IPS DF 19.7 (cell line): ENCODE measurements at regions not wholly inside any gene's neighbourhood (a gene's known extent, or its start where the extent isn't known, plus 50 kb on each side); places are given as distances from the start of the nearest gene placed in this dataset.
A peak's percentile ranks its signal among the peaks of the same experiment; 100 is the strongest.
"Not testable (repeated sequence)": the region's sequence is repeated elsewhere in the genome, so short reads cannot be mapped to it uniquely, and the experiment has no call there.

Experiments used
- DNase-seq: peaks from one replicate; pipeline ENCODE4 v3.0.0-alpha.2; 2013; ENCODE audit warnings: low read depth, low spot score

DNA sequence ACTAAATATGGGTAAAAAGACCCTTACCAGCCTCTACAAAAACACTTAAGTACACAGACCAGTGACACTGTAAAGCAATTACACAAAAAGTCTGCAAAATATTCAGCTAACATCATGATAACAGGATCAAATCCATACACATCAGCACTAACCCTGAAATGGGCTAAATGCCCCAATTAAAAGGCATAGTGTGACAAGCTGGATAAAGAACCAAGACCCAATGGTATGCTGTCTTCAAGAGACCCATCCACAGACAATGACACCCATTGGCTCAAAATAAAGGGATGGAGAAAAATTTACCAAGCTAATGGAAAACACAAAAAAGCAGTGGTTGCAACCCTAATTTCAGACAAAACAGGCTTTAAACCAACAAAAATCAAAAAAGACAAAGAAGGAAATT lies 221.0 kb upstream of the ISL1 start:
- DNase-seq: no peak

DNA sequence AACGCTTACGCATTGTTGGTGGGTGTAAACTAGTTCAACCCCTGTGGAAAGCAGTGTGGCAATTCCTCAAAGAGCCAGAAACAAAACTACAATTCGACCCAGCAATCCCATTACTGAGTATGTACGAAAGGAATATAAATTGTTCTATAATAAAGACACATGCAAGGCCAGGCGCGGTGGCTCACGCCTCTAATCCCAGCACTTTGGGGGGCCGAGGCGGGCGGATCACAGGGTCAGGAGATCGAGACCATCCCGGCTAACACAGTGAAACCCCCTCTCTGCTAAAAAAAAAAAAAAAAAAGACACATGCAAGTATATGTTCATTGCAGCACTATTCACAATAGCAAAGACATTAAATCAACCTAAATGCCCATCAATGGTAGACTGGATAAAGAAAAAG lies 217.6 kb upstream of the ISL1 start:
- not testable (repeated sequence) for DNase-seq

DNA sequence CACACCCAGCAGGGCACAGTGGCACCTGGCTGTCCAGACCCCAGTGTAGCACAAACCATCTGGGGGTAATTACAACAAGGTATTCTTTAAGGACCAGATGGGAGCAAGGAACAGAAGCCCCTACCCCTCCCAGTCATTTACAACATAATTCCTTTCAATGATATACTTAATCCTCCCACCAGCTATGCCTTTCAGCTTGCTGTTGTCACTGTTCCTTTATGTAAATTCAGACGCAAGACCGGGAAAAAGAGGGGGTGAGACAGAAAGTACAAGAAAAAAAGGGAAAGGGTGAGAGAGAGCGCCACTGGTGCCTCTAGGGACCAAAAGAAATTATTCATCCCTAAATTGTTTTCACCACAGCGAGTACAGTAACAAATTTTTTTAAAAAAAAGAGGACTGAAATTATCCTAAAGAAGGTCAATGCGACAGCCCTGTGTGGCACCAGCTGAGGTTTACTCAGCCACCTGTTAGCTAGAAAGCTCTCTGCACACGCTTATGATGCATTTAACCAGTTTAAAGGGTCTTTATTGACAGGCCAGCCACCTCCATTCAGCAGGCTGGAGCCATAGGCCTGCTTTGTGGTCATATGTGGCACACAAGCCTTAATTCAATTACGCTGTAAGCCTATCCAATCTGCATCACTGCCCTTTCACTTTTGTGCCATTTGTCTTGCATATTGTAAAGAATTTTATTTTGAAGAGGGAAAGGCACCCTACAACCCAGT lies 210.2 kb upstream of the ISL1 start:
- peak; percentile 30 for DNase-seq

DNA sequence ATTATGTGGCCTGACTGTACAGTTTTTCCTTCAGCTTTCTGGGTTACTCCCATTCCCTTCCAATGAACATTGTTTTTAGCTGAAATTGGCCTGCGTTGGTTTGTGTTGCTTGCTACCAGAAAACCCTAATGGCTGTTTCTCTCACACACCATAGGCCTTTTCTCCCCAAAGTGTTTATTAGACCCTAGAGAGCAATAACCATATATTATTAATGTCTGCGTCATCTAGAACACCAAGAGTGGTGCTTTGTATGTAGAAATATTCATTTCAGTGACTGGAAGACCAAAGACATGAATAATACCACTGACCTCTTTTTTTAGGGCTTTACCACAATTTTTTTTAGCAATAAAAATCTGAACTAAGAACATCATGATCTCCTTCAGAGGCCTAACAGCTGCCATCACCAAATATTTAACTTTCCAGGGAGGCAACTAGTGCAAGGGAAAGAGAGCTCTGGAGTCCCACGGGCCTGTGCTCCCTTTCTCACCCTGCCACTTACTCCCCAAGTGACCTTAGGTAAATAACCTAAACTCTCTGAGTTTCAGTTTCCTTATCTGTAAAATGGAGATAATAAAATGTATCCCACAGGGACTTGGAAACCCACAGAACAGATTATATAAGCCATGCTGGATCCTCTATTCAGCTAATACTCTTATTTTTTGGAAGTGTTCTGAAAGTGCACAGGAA lies 201.9 kb upstream of the ISL1 start:
- DNase-seq: no peak

- DNase-seq: no peak
Observed at GRCh38 chr5:51185850-51186329, 197.4 kb upstream of the ISL1 start.

GRCh38 chr5:51188001-51188591 lies 195.2 kb upstream of the ISL1 start:
- no peak for DNase-seq

GRCh38 chr5:51194671-51195070 lies 188.6 kb upstream of the ISL1 start:
- DNase-seq: no peak

GRCh38 chr5:51201024-51201423 lies 182.2 kb upstream of the ISL1 start:
- DNase-seq: no peak

DNA sequence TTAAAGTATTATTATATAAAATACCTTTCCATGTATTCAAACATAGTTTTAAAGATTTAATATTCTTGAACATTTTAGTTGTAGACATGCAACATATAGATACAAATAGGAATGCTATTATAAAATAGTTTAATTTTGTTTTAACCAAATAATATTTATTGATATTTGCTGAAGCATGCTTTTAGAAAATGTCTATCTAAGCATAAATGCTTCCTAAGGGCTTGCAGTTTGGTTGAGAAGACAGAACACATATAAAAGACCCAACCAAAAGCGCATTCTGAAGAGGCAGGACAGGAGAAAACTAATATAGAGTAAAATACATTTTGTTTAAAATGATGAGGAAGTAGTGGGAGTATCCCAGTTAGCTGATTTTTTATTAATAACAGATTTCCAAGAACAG lies 181.5 kb upstream of the ISL1 start:
- DNase-seq: no peak

DNA sequence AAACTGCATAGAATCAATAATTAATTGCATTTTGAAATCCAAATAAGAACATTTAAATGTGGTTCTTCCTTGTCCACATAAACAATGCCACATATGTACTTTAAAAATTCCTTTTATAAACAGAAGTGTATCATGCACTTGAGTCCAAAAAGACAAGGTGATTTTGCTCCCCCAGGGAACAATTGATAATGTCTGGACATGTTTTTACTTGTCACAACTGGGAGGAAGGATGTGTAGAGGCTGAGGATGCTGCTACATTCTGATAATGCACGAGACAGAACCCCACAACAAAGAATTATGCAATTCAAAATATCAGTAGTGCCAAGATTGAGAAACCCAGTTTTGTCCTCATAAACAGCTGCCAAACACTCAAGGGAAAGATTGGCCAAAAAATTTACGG lies 181.1 kb upstream of the ISL1 start:
- no peak for DNase-seq

GRCh38 chr5:51203598-51203997 lies 179.7 kb upstream of the ISL1 start:
- DNase-seq: no peak

GRCh38 chr5:51208296-51208695 lies 175.0 kb upstream of the ISL1 start:
- no peak for DNase-seq

DNA sequence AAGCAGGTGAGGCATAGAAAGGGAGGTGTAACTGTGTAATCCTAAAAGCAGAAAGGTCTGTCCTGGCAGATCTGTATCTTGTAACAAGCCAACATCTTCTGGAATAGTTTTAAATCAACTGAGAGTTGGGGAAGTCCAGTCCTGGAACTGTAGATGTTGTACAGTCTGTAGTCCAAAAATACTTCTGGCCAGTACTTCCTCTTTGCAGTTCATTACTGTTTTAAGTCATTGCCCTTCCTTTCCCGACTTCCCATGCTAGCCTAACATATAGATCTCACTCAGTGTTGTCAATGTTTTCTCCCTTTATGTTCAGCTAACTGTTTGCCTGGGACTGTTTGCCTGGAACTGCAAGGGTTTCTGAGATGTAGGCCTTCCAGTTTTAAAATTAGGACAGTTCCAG lies 168.5 kb upstream of the ISL1 start:
- DNase-seq: no peak

DNA sequence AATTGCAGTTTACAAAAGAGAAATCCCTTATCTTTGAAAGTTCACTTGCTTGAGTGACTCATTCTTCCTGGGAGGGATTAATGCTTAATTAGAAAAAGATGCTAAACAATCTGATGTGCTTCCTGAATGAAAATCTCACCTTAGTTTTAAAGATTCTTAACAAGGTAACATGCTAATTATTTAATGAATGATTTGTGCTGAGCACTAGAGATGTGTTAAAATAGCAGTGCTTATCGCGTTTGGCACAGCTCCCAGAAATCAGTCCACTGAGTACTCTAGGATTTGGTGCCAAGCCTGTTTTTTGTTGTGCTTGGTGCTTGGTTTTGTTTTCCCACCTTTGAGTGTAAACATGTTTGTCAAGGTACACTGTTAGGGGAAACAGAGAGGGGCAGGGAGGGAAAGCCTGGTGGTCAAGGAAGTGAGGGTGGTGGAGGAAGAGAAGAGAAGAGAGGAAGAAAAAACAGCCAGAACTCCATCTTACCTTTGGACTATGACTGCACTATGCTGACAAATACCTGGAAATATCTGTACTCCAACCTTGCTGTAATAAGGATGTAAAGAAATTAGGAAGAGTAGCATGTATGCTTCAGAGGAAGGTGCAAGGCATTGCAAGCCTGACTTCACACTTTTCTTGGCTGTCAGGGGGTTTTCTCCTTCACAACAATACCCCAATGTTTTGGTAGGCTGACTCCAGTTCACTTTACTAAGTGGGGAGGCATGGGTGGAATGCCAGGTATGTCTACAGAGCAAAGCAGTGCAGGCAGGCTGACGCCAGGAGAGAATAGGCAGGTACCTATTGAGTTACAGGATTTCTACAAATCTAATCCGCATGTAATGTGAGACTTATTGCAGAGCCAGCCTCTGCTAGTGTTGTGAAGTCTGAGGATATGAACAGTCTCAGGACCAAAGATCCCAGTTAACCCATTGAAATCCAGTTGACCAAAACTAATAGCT lies 157.2 kb upstream of the ISL1 start:
- peak; percentile 89 for DNase-seq

- no peak for DNase-seq
Observed at GRCh38 chr5:51227963-51228470, 155.2 kb upstream of the ISL1 start.

GRCh38 chr5:51230336-51230735 lies 152.9 kb upstream of the ISL1 start:
- DNase-seq: no peak

DNA sequence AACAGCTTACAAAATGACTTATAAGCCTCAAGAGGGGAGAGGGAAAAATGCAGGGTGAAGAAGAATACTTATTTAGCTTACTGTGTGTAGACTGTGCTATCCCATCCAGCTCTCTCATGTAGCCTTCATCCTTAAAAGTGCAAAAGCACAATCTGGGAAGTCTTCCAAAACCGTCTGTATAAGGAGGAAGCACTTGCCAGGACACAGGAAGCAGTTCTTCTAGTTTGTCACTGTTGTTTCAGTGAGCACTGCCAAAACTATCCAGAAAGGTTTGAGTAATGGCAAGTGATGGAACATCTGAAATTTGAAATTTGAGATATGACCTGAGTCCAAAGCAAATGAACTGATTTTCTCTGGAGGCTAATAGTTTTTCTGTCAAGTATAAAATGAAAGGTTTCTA lies 140.8 kb upstream of the ISL1 start:
- DNase-seq: no peak

GRCh38 chr5:51250957-51251356 lies 132.3 kb upstream of the ISL1 start:
- not testable (repeated sequence) for DNase-seq

GRCh38 chr5:51271261-51271660 lies 112.0 kb upstream of the ISL1 start:
- no peak for DNase-seq

- DNase-seq: no peak
Observed at GRCh38 chr5:51273021-51273420, 110.2 kb upstream of the ISL1 start.

DNA sequence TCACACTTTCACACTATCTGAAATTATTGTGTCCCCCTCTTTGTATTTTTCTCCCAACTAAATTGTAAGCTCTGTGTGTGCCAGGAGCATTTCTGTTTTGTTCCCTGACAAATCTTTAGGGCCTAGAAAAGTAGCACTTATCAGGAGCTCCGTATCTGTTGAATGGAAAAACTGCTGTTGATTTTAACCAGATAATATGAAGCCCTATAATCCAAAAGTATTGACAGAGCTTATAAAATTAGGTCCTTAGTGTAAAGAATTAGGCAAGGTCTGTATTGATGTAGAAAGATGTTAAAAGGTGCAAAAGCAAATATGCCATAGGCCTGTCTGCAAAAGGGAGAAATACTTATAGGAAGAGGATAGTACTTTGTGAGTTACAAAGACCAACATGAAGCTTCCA lies 109.4 kb upstream of the ISL1 start:
- DNase-seq: no peak

GRCh38 chr5:51275428-51275827 lies 107.8 kb upstream of the ISL1 start:
- DNase-seq: no peak
